IMR-90 (cell line): ENCODE measurements at regions not wholly inside any gene's neighbourhood (a gene's known extent, or its start where the extent isn't known, plus 50 kb on each side); places are given as distances from the start of the nearest gene placed in this dataset.

Experiments
- BHLHE40 ChIP-seq: fragments of 150-350 bp; IDR thresholded peaks from 2 replicates; pipeline ENCODE4 v1.6.1; 2016; ENCODE audit warnings: mild to moderate bottlenecking, low read depth, low read length
- CEBPB ChIP-seq: IDR thresholded peaks from 2 replicates; pipeline ENCODE4 v1.6.1; 2012; ENCODE audit warnings: low read depth, low read length, improper control_type of control experiment
- CHD1 ChIP-seq: IDR thresholded peaks from 2 replicates; pipeline ENCODE4 v1.6.1; 2012; ENCODE audit warnings: low read depth, low read length, improper control_type of control experiment
- CTCF ChIP-seq: conservative IDR thresholded peaks from 2 replicates; pipeline ENCODE4 v1.5.1; 2012; ENCODE audit warnings: mild to moderate bottlenecking, low read depth, low read length, improper control_type of control experiment
- ELK1 ChIP-seq: fragments of 150-350 bp; IDR thresholded peaks from 2 replicates; pipeline ENCODE4 v1.6.1; 2016; ENCODE audit warnings: low read depth, mild to moderate bottlenecking, low read length, moderate library complexity, borderline replicate concordance
- FOS ChIP-seq: fragments of 150-350 bp; IDR thresholded peaks from 2 replicates; pipeline ENCODE4 v1.6.1; 2016; ENCODE audit warnings: low read depth, low read length
- MAFK ChIP-seq: IDR thresholded peaks from 2 replicates; pipeline ENCODE4 v1.6.1; 2012; ENCODE audit warnings: low read depth, low read length, improper control_type of control experiment
- MXI1 ChIP-seq: IDR thresholded peaks from 2 replicates; pipeline ENCODE4 v1.6.1; 2012; ENCODE audit warnings: low read depth, mild to moderate bottlenecking, low read length, moderate library complexity, borderline replicate concordance
- POLR2A ChIP-seq: IDR thresholded peaks from 2 replicates; pipeline ENCODE4 v1.6.1; 2012; ENCODE audit warnings: mild to moderate bottlenecking, low read depth, low read length
- RAD21 ChIP-seq: IDR thresholded peaks from 2 replicates; pipeline ENCODE4 v1.6.1; 2012; ENCODE audit warnings: low read length, improper control_type of control experiment
- RCOR1 ChIP-seq: IDR thresholded peaks from 2 replicates; pipeline ENCODE4 v1.6.1; 2012; ENCODE audit warnings: mild to moderate bottlenecking, low read length, improper control_type of control experiment; ENCODE audit not compliant: insufficient replicate concordance
- RFX5 ChIP-seq: IDR thresholded peaks from 2 replicates; pipeline ENCODE4 v1.8.0; 2012; ENCODE audit warnings: low read depth, mild to moderate bottlenecking, low read length, moderate library complexity
- SMC3 ChIP-seq: fragments of 150-350 bp; IDR thresholded peaks from 2 replicates; pipeline ENCODE4 v1.6.1; 2016; ENCODE audit warnings: low read depth, mild to moderate bottlenecking, antibody characterized with exemption, low read length, moderate library complexity
- USF2 ChIP-seq: fragments of 150-350 bp; IDR thresholded peaks from 2 replicates; pipeline ENCODE4 v1.6.1; 2017; ENCODE audit warnings: mild to moderate bottlenecking, antibody characterized with exemption, low read length, low read depth

GRCh38 chr21:35965699-35966098 is 94.6 kb downstream of the SETD4 start:
- TF ChIP-seq FOS (no peak), RAD21 (no peak), ELK1 (no peak), CTCF (no peak), SMC3 (no peak), POLR2A (no peak), USF2 (no peak), MAFK (no peak), RFX5 (no peak), RCOR1 (no peak), MXI1 (no peak), BHLHE40 (no peak), CEBPB (no peak), CHD1 (no peak)
